Heart right ventricle (tissue), 16 donors: ENCODE measurements at regions not wholly inside any gene's neighbourhood (a gene's known extent, or its start where the extent isn't known, plus 50 kb on each side); places are given as distances from the start of the nearest gene placed in this dataset.
"Not testable (repeated sequence)": the region's sequence is repeated elsewhere in the genome, so short reads cannot be mapped to it uniquely, and the experiment has no call there.

Experiments used
- ATAC-seq, 8 donors: fragments of 200-7000 bp; cut with Tn5 transposase; one replicate each; pipeline ENCODE4 v1.9.1; 2020; ENCODE audit warnings: mild to moderate bottlenecking in 8 of 8, moderate library complexity in 8 of 8, moderate number of reproducible peaks in 1 of 8
- DNase-seq, 2 donors: peaks; one replicate each; pipeline ENCODE4 v3.0.0-alpha.2; 2020
- H3K27ac ChIP-seq, 10 donors: fragments of 200-600 bp; sonication (generic) in 2 of 10; one replicate each; pipeline versions ENCODE4 v1.5.0 to v1.8.0; 2020 to 2022; ENCODE audit warnings: mild to moderate bottlenecking in 3 of 10
- H3K27me3 ChIP-seq, 7 donors: fragments of 200-600 bp; one replicate each; pipeline ENCODE4 v1.8.0; 2021 to 2022; ENCODE audit warnings: mild to moderate bottlenecking in 2 of 7
- H3K36me3 ChIP-seq, 9 donors: fragments of 200-600 bp; sonication (generic) in 1 of 9; one replicate each; pipeline versions ENCODE4 v1.5.0 to v1.8.0; 2020 to 2022; ENCODE audit warnings: mild to moderate bottlenecking in 2 of 9
- H3K4me1 ChIP-seq, 9 donors: fragments of 200-600 bp; sonication (generic) in 1 of 9; one replicate each; pipeline versions ENCODE4 v1.5.0 to v1.8.0; 2020 to 2022; ENCODE audit warnings: mild to moderate bottlenecking in 4 of 9
- H3K4me3 ChIP-seq, 10 donors: fragments of 200-600 bp; sonication (generic) in 2 of 10; one replicate each; pipeline versions ENCODE4 v1.5.0 to v1.8.0; 2020 to 2022; ENCODE audit warnings: mild to moderate bottlenecking in 7 of 10, moderate library complexity in 2 of 10
- H3K9me3 ChIP-seq, 11 donors: fragments of 200-600 bp in 10 of 11; sonication (generic) in 2 of 11; one replicate each; pipeline versions ENCODE4 v1.5.0 to v1.8.0; 2013 to 2022; ENCODE audit warnings: mild to moderate bottlenecking in 2 of 11, control low read depth in 1 of 11, moderate library complexity in 1 of 11
- WGBS, 2 donors: extraction: QIAGEN DNeasy Blood & Tissue Kit; methylation state at CpG; one replicate each; pipeline ENCODE4 v1.1.7; 2013; ENCODE audit warnings: inconsistent platforms in 1 of 2; 5-methylcytosine and 5-hydroxymethylcytosine counted together
- intact Hi-C, 10 donors: fragments of 100-400 bp; cut with DNase I; formaldehyde crosslinking; loops; one replicate each; pipeline versions ENCODE4 v1.11.1 to v1.14.2; 2022
- donor health status: Arrhythmogenic right ventricular cardiomyopathy.
- donor health status: ischemic (EF 13 %, LVEDD 7.1; RV severe dilation, severe dysfunction).
- donor health status: healthy with polysubstance abuse.
- donor health status: DM: no; HTN: yes; CAD: no.
- donor health status: DM: no; HTN: no; CAD: no.
- donor health status: ischemic (EF 25% LVEDD 6.9; RV normal size, moderate dysfunction).
- donor health status: ischemic (EF 25% LVEDD 5.7; RV mildly dilated, moderate dysfunction).
- donor health status: healthy.
- donor health status: DM: yes; HTN: yes; CAD: no.
- donor health status: Ischemic cardiomyopathy.
- donor health status: ischemic (EF 35%, LVEDD 5.7; RV mildly dilated, moderate dysfunction).
- donor health status: nonischemic (EF 11% LVEDD 7.7; RV severe dilation, severe dysfunction).
- donor health status: DM: yes; HTN: yes; CAD: no.
- donor health status: PGD.
- donor health status: ischemic (EF 29% LVEDD 5.4; RV normal size, mild dysfunction).
- donor health status: nonischemic (EF 23%, LVEDD 6.1; RV moderate dilation, normal function).

DNA sequence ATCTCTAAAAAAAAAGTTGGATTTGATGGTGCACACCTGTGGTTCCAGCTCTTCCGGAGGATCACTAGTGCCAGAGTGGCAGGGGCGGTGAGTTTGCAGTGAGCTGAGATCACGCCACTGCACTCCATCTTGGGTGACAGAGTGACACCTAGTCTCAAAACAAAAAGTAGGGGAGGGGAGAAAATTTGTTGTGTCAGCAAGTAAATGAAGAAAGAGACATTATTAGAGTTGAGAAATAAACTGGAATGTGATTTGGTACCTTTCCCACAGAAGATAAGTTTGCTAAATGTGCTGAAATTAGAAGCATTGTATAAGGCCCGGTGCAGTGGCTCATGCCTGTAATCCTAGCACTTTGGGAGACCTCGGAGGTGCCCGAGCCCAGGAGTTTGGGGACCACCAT is 54.0 kb upstream of the PPIAL4F start:
- H3K36me3 ChIP-seq, H3K9me3 ChIP-seq, intact Hi-C loops, ATAC-seq, H3K27ac ChIP-seq, H3K4me1 ChIP-seq, DNase-seq, H3K4me3 ChIP-seq: not testable (repeated sequence)
- peaks cover 0 to 17% (median 9%) of the 10 kb centered on the region in 7 donors for H3K27me3 ChIP-seq
- 92 to 95% methylated on average over 6 of the region's 6 CpGs for WGBS, 2 donors

DNA sequence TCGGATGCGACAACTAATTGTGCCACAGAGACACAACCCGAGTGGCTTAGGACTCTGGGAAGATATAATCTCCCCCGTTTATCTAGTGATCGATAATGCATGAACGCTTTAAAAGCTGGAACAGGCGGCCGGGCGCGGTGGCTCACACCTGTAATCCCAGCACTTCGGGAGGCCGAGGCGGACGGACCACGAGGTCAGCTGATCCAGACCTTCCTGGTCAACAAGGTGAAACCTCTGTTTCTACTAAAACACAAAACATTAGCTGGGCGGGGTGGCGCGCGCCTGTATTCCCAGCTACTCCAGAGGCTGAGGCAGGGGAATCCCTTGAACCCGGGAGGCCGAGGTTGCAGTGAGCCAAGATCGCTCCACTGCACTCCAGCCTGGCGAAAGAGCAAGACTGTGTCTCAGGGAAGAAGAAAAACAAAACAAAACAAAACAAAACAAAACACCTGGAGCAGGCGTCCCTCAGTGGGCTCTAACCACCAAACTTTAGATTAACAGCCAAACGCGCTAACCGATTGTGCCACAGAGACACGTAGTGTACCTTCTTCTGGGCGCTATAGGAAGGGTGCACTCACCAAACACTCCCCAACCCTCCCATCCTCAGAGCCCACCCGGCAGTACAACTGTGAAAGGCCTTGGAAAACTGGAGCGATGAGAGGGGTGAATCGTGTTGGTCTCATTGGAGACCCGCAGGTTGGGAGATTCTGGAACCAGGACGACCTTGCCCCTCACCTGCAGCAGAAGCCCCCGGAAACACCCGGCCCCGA is 53.3 kb upstream of the PPIAL4F start:
- ATAC-seq, H3K4me1 ChIP-seq, H3K4me3 ChIP-seq, H3K9me3 ChIP-seq, intact Hi-C loops, DNase-seq, H3K27ac ChIP-seq, H3K36me3 ChIP-seq: not testable (repeated sequence)
- H3K27me3 ChIP-seq, result peaks cover 0 to 17% (median 9%) of the 10 kb centered on the region in 7 donors
- WGBS, 2 donors, result 66 to 73% methylated on average over 31 to 33 of the region's 37 CpGs
